Nephron (organoid): ENCODE measurements at regions not wholly inside any gene's neighbourhood (a gene's known extent, or its start where the extent isn't known, plus 50 kb on each side); places are given as distances from the start of the nearest gene placed in this dataset.

Experiments used
- H3K27ac Mint-ChIP-seq, 3 experiments: 2 replicates each; pipeline ENCODE4 v1.8.0; 2020; ENCODE audit warnings: mixed read lengths in 3 of 3, mild to moderate bottlenecking in 2 of 3, moderate library complexity in 1 of 3
- H3K27me3 Mint-ChIP-seq: 2 replicates; pipeline ENCODE4 v1.8.0; 2021; ENCODE audit warnings: low read depth, mild to moderate bottlenecking, moderate library complexity, mixed read lengths
- H3K36me3 Mint-ChIP-seq: 2 replicates; pipeline ENCODE4 v1.8.0; 2020; ENCODE audit warnings: low read depth, mixed read lengths
- H3K4me1 Mint-ChIP-seq: 2 replicates; pipeline ENCODE4 v1.8.0; 2020; ENCODE audit warnings: mixed read lengths
- H3K4me3 Mint-ChIP-seq, 3 experiments: 2 replicates each; pipeline ENCODE4 v1.8.0; 2020; ENCODE audit warnings: mild to moderate bottlenecking in 3 of 3, mixed read lengths in 3 of 3, moderate library complexity in 2 of 3
- H3K9me3 Mint-ChIP-seq: 2 replicates; pipeline ENCODE4 v1.8.0; 2020; ENCODE audit warnings: mixed read lengths
- CTCF ChIP-seq, 3 experiments: fragments of 200-600 bp; sonication (generic); IDR thresholded peaks; one replicate each; pipeline ENCODE4 v1.5.0; 2021; ENCODE audit warnings: antibody characterized with exemption in 3 of 3; ENCODE audit not compliant: unreplicated experiment in 3 of 3

- Mint-ChIP-seq H3K36me3 (peaks cover 8% of the 10 kb centered on the region), H3K4me1 (no peaks in the 10 kb centered on the region), H3K27ac (no peak overlapping the region), H3K9me3 (peaks cover 25% of the 10 kb centered on the region), H3K4me3 (no peak overlapping the region), H3K27me3 (peaks cover 5% of the 10 kb centered on the region)
- TF ChIP-seq CTCF (IDR thresholded peaks at IDR 0.05; ENCODE audit: unreplicated experiment in 3 of 3) = no peak
Observed at GRCh38 chr11:79697905-79698304, 257.1 kb upstream of the TENM4 start.

- Mint-ChIP-seq H3K36me3 (no peaks in the 10 kb centered on the region), H3K9me3 (no peaks in the 10 kb centered on the region), H3K4me1 (no peaks in the 10 kb centered on the region)
Observed at GRCh38 chr11:79694368-79694767, 253.5 kb upstream of the TENM4 start.

GRCh38 chr11:79691445-79691844 is 250.6 kb upstream of the TENM4 start:
- Mint-ChIP-seq H3K36me3 (no peaks in the 10 kb centered on the region), H3K4me1 (no peaks in the 10 kb centered on the region), H3K27me3 (peaks cover 15% of the 10 kb centered on the region), H3K4me3 (no peak overlapping the region), H3K9me3 (no peaks in the 10 kb centered on the region), H3K27ac (no peak overlapping the region)
- no peak for TF ChIP-seq CTCF (IDR thresholded peaks at IDR 0.05; ENCODE audit: unreplicated experiment in 3 of 3)

More at GRCh38 chr11:79694368-79694767, 253.5 kb upstream of the TENM4 start:
- TF ChIP-seq CTCF (IDR thresholded peaks at IDR 0.05; ENCODE audit: unreplicated experiment in 3 of 3) = no peak
- peaks cover 5% of the 10 kb centered on the region for H3K27me3 Mint-ChIP-seq
- H3K27ac Mint-ChIP-seq = no peak overlapping the region
- no peak overlapping the region for H3K4me3 Mint-ChIP-seq

DNA sequence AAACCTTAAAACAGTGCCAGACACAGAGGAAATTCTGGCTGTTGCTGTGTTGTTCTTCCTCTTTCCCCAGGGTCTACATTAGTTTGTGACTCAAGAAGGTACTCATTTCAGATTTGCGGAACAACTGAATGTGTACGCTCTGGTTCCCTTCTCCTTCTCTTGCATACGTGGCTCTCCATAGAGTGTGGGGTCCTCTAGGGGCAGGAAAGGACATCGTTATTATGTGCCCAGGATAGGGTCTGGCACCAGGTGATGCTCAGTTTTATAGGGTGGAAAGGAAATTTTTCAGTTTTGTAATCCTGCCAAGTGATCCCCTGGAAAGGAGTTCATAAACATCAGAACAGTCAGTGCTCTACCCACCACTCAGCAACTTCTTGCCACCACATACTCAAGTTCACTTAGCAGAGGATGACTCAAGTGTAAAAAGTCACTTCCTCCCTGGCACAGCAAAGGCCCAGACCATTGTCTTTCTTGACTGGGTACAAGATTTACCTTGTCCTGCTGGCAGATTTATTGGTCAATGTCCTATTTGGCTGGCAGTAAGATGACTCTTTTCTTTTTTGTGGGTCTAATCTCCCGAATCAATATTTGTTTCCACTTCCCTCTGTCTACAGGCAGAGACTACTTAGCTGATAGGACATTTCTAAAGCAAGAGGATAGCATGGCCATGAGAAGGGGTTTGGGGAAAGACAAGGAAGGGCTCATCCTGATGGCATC is 246.0 kb upstream of the TENM4 start:
- Mint-ChIP-seq H3K27ac (no peak overlapping the region), H3K36me3 (no peaks in the 10 kb centered on the region), H3K4me1 (no peaks in the 10 kb centered on the region), H3K4me3 (no peak overlapping the region), H3K27me3 (peaks cover 10% of the 10 kb centered on the region), H3K9me3 (no peaks in the 10 kb centered on the region)
- TF ChIP-seq CTCF (IDR thresholded peaks at IDR 0.05; ENCODE audit: unreplicated experiment in 3 of 3) = no peak

DNA sequence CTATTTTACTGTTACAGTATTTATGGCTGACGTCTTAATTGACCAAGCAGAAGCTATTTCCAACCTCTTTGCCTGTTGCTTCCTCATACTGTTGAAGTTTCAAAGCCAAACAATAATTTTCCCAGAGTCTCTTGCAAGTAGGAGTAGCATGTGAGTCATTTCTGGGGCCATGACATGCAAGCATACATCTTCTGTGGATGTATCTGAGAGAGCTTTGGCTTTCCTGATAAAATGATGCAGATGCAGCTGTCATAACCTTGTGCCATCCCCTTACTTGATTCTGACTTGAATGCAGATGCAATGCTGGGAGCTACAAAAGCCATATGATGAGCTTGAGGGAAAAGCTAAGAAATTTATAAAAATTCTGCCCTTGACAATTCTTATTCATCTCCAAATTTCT is 243.1 kb upstream of the TENM4 start:
- Mint-ChIP-seq H3K27ac (no peak overlapping the region), H3K4me3 (no peak overlapping the region), H3K9me3 (no peaks in the 10 kb centered on the region), H3K4me1 (no peaks in the 10 kb centered on the region), H3K36me3 (no peaks in the 10 kb centered on the region), H3K27me3 (peaks cover 14% of the 10 kb centered on the region)
- no peak for TF ChIP-seq CTCF (IDR thresholded peaks at IDR 0.05; ENCODE audit: unreplicated experiment in 3 of 3)

GRCh38 chr11:79678780-79679452 is 238.1 kb upstream of the TENM4 start:
- Mint-ChIP-seq H3K36me3 (no peaks in the 10 kb centered on the region), H3K4me1 (no peaks in the 10 kb centered on the region), H3K27ac (no peak overlapping the region), H3K4me3 (no peak overlapping the region), H3K9me3 (peaks cover 3% of the 10 kb centered on the region), H3K27me3 (peaks cover 4% of the 10 kb centered on the region)
- no peak for TF ChIP-seq CTCF (IDR thresholded peaks at IDR 0.05; ENCODE audit: unreplicated experiment in 3 of 3)
